ENCODE measurements at regions not wholly inside any gene's neighbourhood (a gene's known extent, or its start where the extent isn't known, plus 50 kb on each side); places are given as distances from the start of the nearest gene placed in this dataset.

- no TSS peak for BruUV-seq (replicated peaks)
- H3K18ac ChIP-seq (ENCODE audit: low read depth, low read length) = no peak overlapping the region
- H2BK5ac ChIP-seq (ENCODE audit: low read depth, low read length, poor library complexity, severe bottlenecking) = no peak overlapping the region
- intact Hi-C loops (cut with micrococcal nuclease) = no loop called here
- H3K4me3 ChIP-seq (ENCODE audit: insufficient read depth, low read depth, low read length) = no peak overlapping the region
- no peaks in the 10 kb centered on the region for H3K9me3 ChIP-seq (ENCODE audit: control insufficient read depth, insufficient read depth, low read length)
- no peak overlapping the region for H2BK15ac ChIP-seq (ENCODE audit: low read depth, low read length)
- TF ChIP-seq FOS (IDR thresholded peaks at IDR 0.05; ENCODE audit: low read depth, low read length) = no peak
- TF ChIP-seq MXI1 (IDR thresholded peaks at IDR 0.05; ENCODE audit: borderline replicate concordance, low read depth, low read length) = no peak
- no peak for TF ChIP-seq CHD1 (IDR thresholded peaks at IDR 0.05; ENCODE audit: low read depth, low read length)
- no peak for TF ChIP-seq SMC3 (IDR thresholded peaks at IDR 0.05; ENCODE audit: low read depth, low read length)
- no peak for TF ChIP-seq MAZ (IDR thresholded peaks at IDR 0.05; ENCODE audit: borderline replicate concordance, low read depth, low read length)
- TF ChIP-seq RAD21 (IDR thresholded peaks at IDR 0.05; ENCODE audit: low read length) = no peak
- TF ChIP-seq USF2 (IDR thresholded peaks at IDR 0.05; ENCODE audit: low read depth, low read length) = no peak
- TF ChIP-seq POLR2A (IDR thresholded peaks at IDR 0.05; ENCODE audit: low read depth, low read length) = no peak
- TF ChIP-seq BHLHE40 (IDR thresholded peaks at IDR 0.05; ENCODE audit: low read depth, low read length) = no peak
- no peak for TF ChIP-seq CTCF (conservative IDR thresholded peaks at IDR 0.05; ENCODE audit: low read depth, low read length)
- no peak for TF ChIP-seq ELK1 (IDR thresholded peaks at IDR 0.05; ENCODE audit: borderline replicate concordance, low read depth, low read length)
- no peak for TF ChIP-seq NFE2L2 (IDR thresholded peaks at IDR 0.05; ENCODE audit: low read depth, low read length)
- TF ChIP-seq MAFK (IDR thresholded peaks at IDR 0.05; ENCODE audit: low read depth, low read length) = no peak
- TF ChIP-seq RFX5 (IDR thresholded peaks at IDR 0.05; ENCODE audit: low read depth, low read length) = no peak
- no peak for TF ChIP-seq CEBPB (IDR thresholded peaks at IDR 0.05; ENCODE audit: low read depth, low read length)
- no peak for TF ChIP-seq RCOR1 (IDR thresholded peaks at IDR 0.05; ENCODE audit: insufficient replicate concordance, low read length)
- in situ Hi-C loops (cut with MboI; ENCODE audit: low sequenced_read_pairs) = no loop called here
- peak overlapping the region; percentile 75 for H2AK5ac ChIP-seq (ENCODE audit: low read depth, low read length)
- no peaks in the 10 kb centered on the region for H3K27me3 ChIP-seq (ENCODE audit: control insufficient read depth, insufficient read depth, low read length)
- no peak overlapping the region for H2AFZ ChIP-seq (replicated peaks; ENCODE audit: low read length, poor library complexity)
- peak overlapping the region; percentile 73 for H3K4ac ChIP-seq (ENCODE audit: low read depth, low read length)
- 100% methylated on average over 1 of the region's 7 CpGs; no CpG with 5 or more reads in 1 of the 2 experiments for WGBS, 2 experiments (ENCODE audit: extremely low coverage in 2 of 2, insufficient read length in 1 of 2)
- H3K9ac ChIP-seq (ENCODE audit: low read depth, low read length) = no peak overlapping the region
- CTCF ChIA-PET = interaction anchor here (0.5 kb wide), 1 partner anchor 193 kb away, joined by 3 read pairs; no protein-coding TSS in a partner anchor
- peak overlapping the region; percentile 21; the same call in 1 of the 2 replicates for H4K91ac ChIP-seq (ENCODE audit: insufficient read depth, low read depth, low read length)
- no peaks in the 10 kb centered on the region for H3K79me1 ChIP-seq (ENCODE audit: low read depth in 1 of 2, low read length in 2 of 2)
- H3K23ac ChIP-seq (ENCODE audit: low read depth, low read length) = no peak overlapping the region
- peak overlapping the region in 1 of 2 experiments; percentile 26; a peak in 1 of 4 replicates for H4K8ac ChIP-seq (ENCODE audit: low read depth in 2 of 2, low read length in 2 of 2)
- no peaks in the 10 kb centered on the region for H4K20me1 ChIP-seq (ENCODE audit: insufficient read depth, low read length)
- peaks cover 5% of the 10 kb centered on the region; the same call in 1 of the 2 replicates for H3K9me1 ChIP-seq (ENCODE audit: insufficient read depth, low read length)
- no peak overlapping the region for H2AK9ac ChIP-seq (replicated peaks; ENCODE audit: low read depth, low read length, poor library complexity)
- H3K56ac ChIP-seq (ENCODE audit: extremely low read depth, insufficient read depth, low read length) = no peak overlapping the region
- H3K36me3 ChIP-seq (ENCODE audit: control insufficient read depth, insufficient read depth, low read length) = no peaks in the 10 kb centered on the region
- H3K4me1 ChIP-seq (ENCODE audit: control insufficient read depth, insufficient read depth, low read length) = peaks cover 25% of the 10 kb centered on the region
- H3K14ac ChIP-seq (replicated peaks; ENCODE audit: low read depth, low read length) = no peak overlapping the region
- dilution Hi-C loops (cut with HindIII; ENCODE audit: low sequenced_read_pairs, unreplicated experiment) = no loop called here
- DNase-seq (no peak), ATAC-seq (ENCODE audit: low read depth) (no peak)
- no peak overlapping the region for H3K4me2 ChIP-seq (ENCODE audit: low read depth, low read length)
- H4K5ac ChIP-seq (ENCODE audit: low read depth, low read length) = no peak overlapping the region
- H2BK120ac ChIP-seq (ENCODE audit: low read depth, low read length) = no peak overlapping the region
- POLR2A ChIA-PET (ENCODE audit: unreplicated experiment) = no interaction called here
- H2BK20ac ChIP-seq (ENCODE audit: low read depth, low read length) = no peak overlapping the region
- no peak overlapping the region for H3K27ac ChIP-seq (ENCODE audit: insufficient read depth, low read length)
Measured at GRCh38 chr9:129322022-129322621, 144.1 kb upstream of the IER5L start.
